ENCODE measurements at regions not wholly inside any gene's neighbourhood (a gene's known extent, or its start where the extent isn't known, plus 50 kb on each side); places are given as distances from the start of the nearest gene placed in this dataset.

GRCh38 chr21:16073586-16073985 lies 343.8 kb downstream of the USP25 start:
- Histone ChIP-seq H3K4me1 (no peaks in the 10 kb centered on the region), H3K9me3 (no peaks in the 10 kb centered on the region), H3K27ac (no peak overlapping the region), H3K36me3 (no peaks in the 10 kb centered on the region), H3K4me3 (no peak overlapping the region), H3K27me3 (replicated peaks in 1 of 7) (peaks cover 0 to 5% (median 0%) of the 10 kb centered on the region in 7 donors)
- intact Hi-C loops (cut with DNase I; ENCODE audit: low total_unique reads), result no loop called here
- WGBS, 5 donors, result 52 to 80% (median 68%) methylated on average over 2 of the region's 2 CpGs
- TF ChIP-seq CTCF (IDR thresholded peaks at IDR 0.05 in 8 of 11, conservative IDR thresholded peaks at IDR 0.05 in 3 of 11) (no peak), POLR2AphosphoS5 (IDR thresholded peaks at IDR 0.05) (no peak), POLR2A (IDR thresholded peaks at IDR 0.05) (no peak)
- DNase-seq, result no peak

- H3K27me3 ChIP-seq (replicated peaks in 1 of 7), result peaks cover 0 to 5% (median 0%) of the 10 kb centered on the region in 7 donors
- intact Hi-C loops (cut with DNase I; ENCODE audit: low total_unique reads), result no loop called here
- H3K9me3 ChIP-seq, result no peaks in the 10 kb centered on the region
- H3K27ac ChIP-seq, result no peak overlapping the region
- WGBS, 5 donors, result 73 to 83% (median 78%) methylated on average over 3 of the region's 3 CpGs
- no peaks in the 10 kb centered on the region for H3K36me3 ChIP-seq
- TF ChIP-seq POLR2AphosphoS5 (IDR thresholded peaks at IDR 0.05) (no peak), POLR2A (IDR thresholded peaks at IDR 0.05) (no peak), CTCF (IDR thresholded peaks at IDR 0.05 in 8 of 11, conservative IDR thresholded peaks at IDR 0.05 in 3 of 11) (no peak)
- no peak overlapping the region for H3K4me3 ChIP-seq
- no peaks in the 10 kb centered on the region for H3K4me1 ChIP-seq
- no peak for DNase-seq
These were observed 345.2 kb downstream of the USP25 start for GRCh38 chr21:16074950-16075489.

- no peak overlapping the region for H3K4me3 ChIP-seq
- intact Hi-C loops (cut with DNase I; ENCODE audit: low total_unique reads), result no loop called here
- no peaks in the 10 kb centered on the region for H3K4me1 ChIP-seq
- no peaks in the 10 kb centered on the region for H3K27me3 ChIP-seq (replicated peaks in 1 of 7)
- H3K27ac ChIP-seq, result no peak overlapping the region
- WGBS, 5 donors, result 90 to 95% (median 93%) methylated on average over 5 of the region's 5 CpGs
- H3K36me3 ChIP-seq, result no peaks in the 10 kb centered on the region
- H3K9me3 ChIP-seq, result no peaks in the 10 kb centered on the region
- TF ChIP-seq CTCF (IDR thresholded peaks at IDR 0.05 in 8 of 11, conservative IDR thresholded peaks at IDR 0.05 in 3 of 11) (no peak), POLR2A (IDR thresholded peaks at IDR 0.05) (no peak), POLR2AphosphoS5 (IDR thresholded peaks at IDR 0.05) (no peak)
- no peak for DNase-seq
These were observed 346.0 kb downstream of the USP25 start for GRCh38 chr21:16075649-16076282.

- no peaks in the 10 kb centered on the region for H3K27me3 ChIP-seq (replicated peaks in 1 of 7)
- H3K27ac ChIP-seq, result no peak overlapping the region
- intact Hi-C loops (cut with DNase I; ENCODE audit: low total_unique reads), result no loop called here
- H3K4me1 ChIP-seq, result no peaks in the 10 kb centered on the region
- H3K36me3 ChIP-seq, result no peaks in the 10 kb centered on the region
- no peaks in the 10 kb centered on the region for H3K9me3 ChIP-seq
- no peak for DNase-seq
- H3K4me3 ChIP-seq, result no peak overlapping the region
- no peak for TF ChIP-seq POLR2A (IDR thresholded peaks at IDR 0.05)
- TF ChIP-seq CTCF (IDR thresholded peaks at IDR 0.05 in 8 of 11, conservative IDR thresholded peaks at IDR 0.05 in 3 of 11), result no peak
- no peak for TF ChIP-seq POLR2AphosphoS5 (IDR thresholded peaks at IDR 0.05)
These were observed 346.7 kb downstream of the USP25 start for GRCh38 chr21:16076465-16076864.

Data from spleen (tissue), 11 donors.